Calu3 (cell line): ENCODE measurements at regions not wholly inside any gene's neighbourhood (a gene's known extent, or its start where the extent isn't known, plus 50 kb on each side); places are given as distances from the start of the nearest gene placed in this dataset.
"Not testable (repeated sequence)": the region's sequence is repeated elsewhere in the genome, so short reads cannot be mapped to it uniquely, and the experiment has no call there.

ENCODE experiments used
- BruUV-seq: library from RNA; stranded (reverse); fragments of 400-500 nt; replicated peaks from 2 replicates; lab custom pipeline; 2021; lab: Mats Ljungman, UMichigan
- CTCF ChIA-PET: fragments of 300-600 bp; sonication (Branson Sonifier 250); formaldehyde crosslinking; loops from one replicate; lab custom pipeline; 2022; ENCODE audit warnings: antibody characterized with exemption; lab: Charles Lee
- DNase-seq: peaks from one replicate; pipeline ENCODE4 v3.0.0; 2022
- H3K27ac Mint-ChIP-seq: one replicate; pipeline ENCODE4 v1.8.0; 2022; ENCODE audit warnings: mixed read lengths; ENCODE audit not compliant: unreplicated experiment
- H3K27me3 Mint-ChIP-seq: one replicate; pipeline ENCODE4 v1.8.0; 2022; ENCODE audit warnings: mixed read lengths; ENCODE audit not compliant: unreplicated experiment
- H3K36me3 Mint-ChIP-seq: one replicate; pipeline ENCODE4 v1.8.0; 2022; ENCODE audit warnings: mild to moderate bottlenecking, moderate library complexity, mixed read lengths; ENCODE audit not compliant: insufficient read depth, unreplicated experiment
- H3K4me1 Mint-ChIP-seq: one replicate; pipeline ENCODE4 v1.8.0; 2022; ENCODE audit warnings: mild to moderate bottlenecking, low read depth, mixed read lengths; ENCODE audit not compliant: unreplicated experiment
- H3K4me3 Mint-ChIP-seq: one replicate; pipeline ENCODE4 v1.8.0; 2022; ENCODE audit warnings: mild to moderate bottlenecking, low read depth, moderate library complexity, mixed read lengths; ENCODE audit not compliant: unreplicated experiment
- H3K9me3 Mint-ChIP-seq: one replicate; pipeline ENCODE4 v1.8.0; 2022; ENCODE audit warnings: low read depth, mixed read lengths; ENCODE audit not compliant: unreplicated experiment
- intact Hi-C: fragments of 100-400 bp; cut with micrococcal nuclease; formaldehyde crosslinking; loops from one replicate; pipeline ENCODE4 v1.10.0; 2022; ENCODE audit not compliant: unreplicated experiment
- TF ChIP-seq, protein P1 (sequence below): fragments of 200-600 bp; IDR thresholded peaks from one replicate; pipeline ENCODE4 v1.8.0; 2022; ENCODE audit warnings: antibody characterized with exemption; ENCODE audit not compliant: unreplicated experiment

DNA sequence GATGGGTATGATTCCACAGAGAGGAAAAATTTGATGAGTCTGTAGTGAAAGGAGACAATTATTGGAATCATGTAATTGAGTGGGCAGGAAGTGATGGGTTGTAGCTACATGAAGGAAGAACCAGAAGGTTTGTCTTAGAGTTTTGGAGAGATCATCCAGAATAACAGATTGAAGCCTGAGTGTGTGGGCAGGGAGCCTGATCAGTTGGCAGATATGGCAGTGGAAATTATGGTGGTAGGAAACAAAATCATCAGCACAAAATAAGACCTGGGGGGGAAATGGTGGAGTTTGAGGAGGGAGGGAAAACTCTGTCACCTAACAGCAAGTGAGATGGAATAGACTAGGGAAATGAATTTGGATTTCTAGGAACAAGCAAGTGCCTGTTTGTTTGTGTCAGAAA is 606.6 kb upstream of the MAP3K7 start:
- no TSS peak for BruUV-seq
- no peak for DNase-seq
- Mint-ChIP-seq H3K36me3 (no peaks in the 10 kb centered on the region), H3K27me3 (peaks cover 22% of the 10 kb centered on the region), H3K9me3 (peaks cover 5% of the 10 kb centered on the region), H3K4me1 (no peaks in the 10 kb centered on the region), H3K27ac (no peak overlapping the region), H3K4me3 (no peak overlapping the region)
- intact Hi-C loops = no loop called here
- CTCF ChIA-PET = no interaction called here
- TF ChIP-seq, protein P1, sequence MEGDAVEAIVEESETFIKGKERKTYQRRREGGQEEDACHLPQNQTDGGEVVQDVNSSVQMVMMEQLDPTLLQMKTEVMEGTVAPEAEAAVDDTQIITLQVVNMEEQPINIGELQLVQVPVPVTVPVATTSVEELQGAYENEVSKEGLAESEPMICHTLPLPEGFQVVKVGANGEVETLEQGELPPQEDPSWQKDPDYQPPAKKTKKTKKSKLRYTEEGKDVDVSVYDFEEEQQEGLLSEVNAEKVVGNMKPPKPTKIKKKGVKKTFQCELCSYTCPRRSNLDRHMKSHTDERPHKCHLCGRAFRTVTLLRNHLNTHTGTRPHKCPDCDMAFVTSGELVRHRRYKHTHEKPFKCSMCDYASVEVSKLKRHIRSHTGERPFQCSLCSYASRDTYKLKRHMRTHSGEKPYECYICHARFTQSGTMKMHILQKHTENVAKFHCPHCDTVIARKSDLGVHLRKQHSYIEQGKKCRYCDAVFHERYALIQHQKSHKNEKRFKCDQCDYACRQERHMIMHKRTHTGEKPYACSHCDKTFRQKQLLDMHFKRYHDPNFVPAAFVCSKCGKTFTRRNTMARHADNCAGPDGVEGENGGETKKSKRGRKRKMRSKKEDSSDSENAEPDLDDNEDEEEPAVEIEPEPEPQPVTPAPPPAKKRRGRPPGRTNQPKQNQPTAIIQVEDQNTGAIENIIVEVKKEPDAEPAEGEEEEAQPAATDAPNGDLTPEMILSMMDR = no peak

DNA sequence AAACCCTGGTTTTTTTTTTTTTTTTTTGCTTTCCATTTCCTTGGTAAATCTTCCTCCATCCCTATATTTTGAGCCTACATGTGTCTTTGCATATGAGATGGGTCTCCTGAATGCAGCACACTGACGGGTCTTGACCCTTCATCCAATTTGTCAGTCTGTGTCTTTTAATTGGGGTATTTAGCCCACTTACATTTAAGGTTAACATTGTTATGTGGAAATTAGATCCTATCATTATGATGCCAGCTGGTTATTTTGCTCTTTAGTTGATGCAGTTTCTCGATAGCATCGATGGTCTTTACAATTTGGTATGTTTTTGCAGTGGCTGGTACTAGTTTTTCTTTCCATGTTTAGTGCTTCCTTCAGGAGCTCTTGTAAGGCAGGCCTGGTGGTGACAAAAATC is 603.2 kb upstream of the MAP3K7 start:
- intact Hi-C loops, DNase-seq, H3K36me3 Mint-ChIP-seq, H3K27ac Mint-ChIP-seq, BruUV-seq, CTCF ChIA-PET, H3K4me1 Mint-ChIP-seq, H3K9me3 Mint-ChIP-seq, H3K4me3 Mint-ChIP-seq: not testable (repeated sequence)
- peaks cover 22% of the 10 kb centered on the region for H3K27me3 Mint-ChIP-seq

DNA sequence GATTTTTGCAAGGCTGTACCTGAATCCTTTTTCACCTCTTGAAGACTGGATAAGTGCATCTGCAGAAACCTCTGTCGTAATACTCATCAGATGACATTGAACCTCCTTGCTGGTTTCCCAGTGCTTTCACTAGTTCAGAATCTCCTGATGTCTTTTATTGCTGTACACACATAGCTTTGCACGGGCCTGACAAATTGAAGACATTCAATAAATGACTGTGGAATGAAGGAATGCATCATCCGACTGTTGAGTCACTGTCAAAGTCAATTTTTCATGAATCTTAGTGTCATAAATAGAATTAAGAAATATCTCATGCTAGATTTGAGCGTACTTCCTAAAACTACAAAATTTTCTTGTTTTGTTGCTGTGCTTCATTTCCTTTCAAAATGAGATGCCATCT is 598.2 kb upstream of the MAP3K7 start:
- no peaks in the 10 kb centered on the region for H3K27me3 Mint-ChIP-seq
- H3K27ac Mint-ChIP-seq = no peak overlapping the region
- no TSS peak for BruUV-seq
- TF ChIP-seq, protein P1 = no peak
- intact Hi-C loops = no loop called here
- H3K4me3 Mint-ChIP-seq = no peak overlapping the region
- H3K9me3 Mint-ChIP-seq = peaks cover 5% of the 10 kb centered on the region
- DNase-seq = no peak
- no peaks in the 10 kb centered on the region for H3K4me1 Mint-ChIP-seq
- no peaks in the 10 kb centered on the region for H3K36me3 Mint-ChIP-seq
- CTCF ChIA-PET = no interaction called here

DNA sequence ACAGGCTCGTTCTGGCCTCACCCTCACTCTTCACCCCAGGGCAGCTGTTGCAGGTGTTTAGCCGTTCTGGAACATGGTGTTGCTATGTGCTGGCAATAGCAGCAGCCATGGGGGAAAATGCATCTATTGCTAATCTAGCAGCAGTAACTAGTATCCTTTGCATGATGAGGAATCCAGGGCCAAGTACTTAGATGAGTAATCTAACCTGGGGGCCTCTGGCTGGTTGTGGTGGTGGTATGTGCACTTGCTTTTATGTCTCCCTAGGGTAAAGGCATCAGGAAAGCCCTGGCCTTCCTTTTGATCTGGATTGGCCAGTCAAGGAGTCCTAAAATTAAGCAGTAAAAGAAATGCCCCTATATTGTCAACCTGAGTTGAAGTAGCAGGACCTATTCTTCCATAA is 594.5 kb upstream of the MAP3K7 start:
- Mint-ChIP-seq H3K4me3 (no peak overlapping the region), H3K27ac (no peak overlapping the region), H3K36me3 (no peaks in the 10 kb centered on the region), H3K9me3 (no peaks in the 10 kb centered on the region), H3K4me1 (no peaks in the 10 kb centered on the region), H3K27me3 (no peaks in the 10 kb centered on the region)
- no peak for DNase-seq
- BruUV-seq = no TSS peak
- TF ChIP-seq, protein P1 = no peak
- intact Hi-C loops = no loop called here
- CTCF ChIA-PET = no interaction called here

DNA sequence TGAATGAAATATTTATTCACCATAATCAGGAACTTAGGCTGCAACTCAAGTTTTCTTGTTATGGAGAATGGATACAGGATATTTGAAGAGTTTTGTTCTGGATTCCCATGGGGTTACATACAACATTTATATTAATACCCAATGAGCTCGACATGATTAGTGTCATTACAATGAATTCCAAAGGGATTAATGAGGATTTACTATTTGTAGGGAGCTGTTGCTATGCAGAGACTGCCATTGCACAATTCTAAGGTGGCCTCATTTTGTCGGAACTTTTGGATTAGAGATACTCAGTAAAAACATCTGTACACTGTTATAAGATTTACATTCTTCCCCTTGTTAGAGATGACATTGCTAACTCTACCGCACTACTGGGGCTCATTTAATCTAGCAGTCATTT is 586.8 kb upstream of the MAP3K7 start:
- TF ChIP-seq, protein P1 = no peak
- no peak overlapping the region for H3K4me3 Mint-ChIP-seq
- H3K27me3 Mint-ChIP-seq = no peaks in the 10 kb centered on the region
- DNase-seq = no peak
- no peaks in the 10 kb centered on the region for H3K36me3 Mint-ChIP-seq
- no peaks in the 10 kb centered on the region for H3K9me3 Mint-ChIP-seq
- H3K27ac Mint-ChIP-seq = no peak overlapping the region
- intact Hi-C loops = no loop called here
- no peaks in the 10 kb centered on the region for H3K4me1 Mint-ChIP-seq
- no TSS peak for BruUV-seq
- CTCF ChIA-PET = no interaction called here
